ENCODE measurements at regions not wholly inside any gene's neighbourhood (a gene's known extent, or its start where the extent isn't known, plus 50 kb on each side); places are given as distances from the start of the nearest gene placed in this dataset.
A peak's percentile ranks its signal among the peaks of the same experiment; 100 is the strongest.

GRCh38 chr9:27924502-27924901 is 351.2 kb upstream of the C9orf72 start:
- DNase-seq = no peak

GRCh38 chr9:27925815-27926214 is 352.5 kb upstream of the C9orf72 start:
- no peak for DNase-seq

DNA sequence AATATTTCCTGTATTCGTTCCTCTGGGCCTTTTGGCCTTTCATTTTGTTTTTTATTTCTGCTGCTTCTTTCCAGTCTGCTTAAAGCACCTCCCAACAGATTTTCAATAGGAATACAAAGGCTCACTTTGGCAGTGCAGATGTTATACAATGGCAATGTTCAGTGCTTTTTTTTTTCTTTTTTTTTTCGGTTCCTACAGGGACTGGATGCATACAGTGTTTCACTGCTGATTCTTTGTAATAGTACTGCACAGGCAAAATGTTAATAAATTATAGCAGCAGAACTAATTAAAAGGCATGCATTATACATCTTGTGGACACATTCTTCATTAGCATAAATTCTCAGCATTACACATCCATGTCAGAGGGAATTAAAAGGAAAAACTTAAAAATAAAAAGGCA is 356.6 kb upstream of the C9orf72 start:
- no peak for DNase-seq

DNA sequence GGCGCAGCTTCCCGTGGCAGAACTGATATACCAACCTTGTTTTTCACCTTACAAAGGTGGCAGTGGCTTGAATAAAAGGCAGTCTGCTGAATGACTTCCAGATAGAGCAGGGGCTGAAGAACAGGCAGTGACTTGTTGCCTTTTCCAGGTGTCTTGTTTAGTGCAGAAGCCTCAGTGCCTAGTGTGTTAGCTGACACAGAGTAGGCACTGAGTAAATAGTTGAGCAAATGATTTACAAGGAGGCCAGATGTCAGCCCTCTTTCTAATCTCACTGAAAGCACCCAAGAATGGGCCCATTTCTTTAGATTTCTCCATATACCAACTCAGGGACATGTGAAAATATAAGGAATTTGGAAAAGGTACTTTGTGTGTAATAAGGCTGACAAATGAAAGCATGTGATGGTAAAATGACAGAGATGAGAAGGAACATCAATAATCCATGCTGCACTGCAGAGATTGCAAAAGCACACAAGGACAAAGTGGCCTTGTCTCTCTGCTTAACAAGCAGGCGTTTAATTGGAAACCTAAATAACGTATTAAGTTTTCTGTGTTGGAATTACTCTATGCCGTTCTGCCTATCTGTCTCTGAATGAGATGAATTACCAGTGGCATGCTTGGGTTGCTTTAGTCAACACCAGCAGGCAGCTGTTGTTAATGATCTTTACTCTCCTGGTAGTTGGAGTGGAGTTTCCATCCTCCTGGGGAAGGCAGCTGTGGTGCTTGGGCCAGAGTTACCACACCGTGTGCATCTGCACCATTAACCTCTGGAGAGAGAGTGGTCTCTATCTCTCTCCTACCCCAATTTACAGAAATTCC is 360.1 kb upstream of the C9orf72 start:
- DNase-seq = no peak

- DNase-seq = no peak
Observed at GRCh38 chr9:27934471-27934870, 361.2 kb upstream of the C9orf72 start.

- DNase-seq = no peak
Observed at GRCh38 chr9:27939186-27939585, 365.9 kb upstream of the C9orf72 start.

DNA sequence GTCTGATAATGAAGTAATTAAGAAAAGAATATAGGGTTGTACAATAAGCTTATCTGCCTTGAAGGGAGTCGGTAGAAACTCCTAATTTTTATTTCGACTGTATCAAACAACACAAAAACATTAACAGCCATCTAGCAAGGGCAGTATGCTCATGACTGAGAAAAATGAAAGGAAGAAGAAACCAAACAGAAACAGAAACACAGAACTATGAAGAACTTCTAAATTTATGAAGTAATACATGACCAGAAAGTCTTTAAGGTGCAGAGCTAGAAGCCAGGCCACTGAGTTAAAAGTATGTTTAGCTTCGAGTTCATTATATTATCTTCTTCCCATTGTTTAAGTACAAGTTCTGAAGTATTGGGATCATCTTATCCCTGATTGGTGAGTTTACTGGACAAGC is 367.3 kb upstream of the C9orf72 start:
- DNase-seq = no peak

- no peak for DNase-seq
Observed at GRCh38 chr9:27943501-27943900, 370.2 kb upstream of the C9orf72 start.

DNA sequence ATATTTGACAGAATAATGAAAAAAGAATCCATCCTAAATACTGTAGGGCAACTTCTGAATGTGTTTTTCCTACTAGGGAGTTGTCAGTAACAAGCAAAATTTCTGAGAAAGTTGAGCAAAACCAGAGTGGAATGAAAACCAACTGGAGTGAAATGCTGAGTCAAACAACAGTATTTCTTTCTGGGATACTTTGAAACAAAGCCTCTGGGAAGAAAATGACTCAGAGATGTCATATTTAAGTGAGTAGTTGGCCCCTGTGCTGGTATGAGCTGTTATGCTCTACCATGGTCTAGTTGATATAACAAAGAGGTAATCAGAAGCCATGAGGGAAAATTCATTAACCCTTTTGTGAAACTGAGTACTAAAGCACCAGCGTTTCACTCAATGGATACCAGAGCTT is 372.1 kb upstream of the C9orf72 start:
- DNase-seq = no peak

DNA sequence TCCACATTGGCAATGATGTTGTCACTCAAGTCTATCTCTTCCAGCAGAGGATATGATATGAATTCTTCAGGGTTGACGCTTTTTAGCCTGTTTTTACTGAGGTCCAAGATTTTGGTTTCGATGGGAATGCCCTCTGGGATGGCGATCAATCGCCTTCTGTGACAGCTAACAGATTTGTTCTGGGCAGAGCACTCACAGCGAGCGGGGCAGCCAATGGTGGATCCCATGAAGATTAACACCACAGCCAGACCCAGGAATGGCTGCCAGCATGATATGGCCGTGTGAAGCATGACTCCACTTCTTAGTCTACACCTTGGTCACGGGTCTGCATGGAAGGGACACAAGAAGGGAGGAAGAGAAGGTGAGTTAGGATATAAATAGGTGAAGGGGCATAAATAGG is 377.1 kb upstream of the C9orf72 start:
- no peak for DNase-seq

- no peak for DNase-seq
Observed at GRCh38 chr9:27954858-27955257, 381.6 kb upstream of the C9orf72 start.

DNA sequence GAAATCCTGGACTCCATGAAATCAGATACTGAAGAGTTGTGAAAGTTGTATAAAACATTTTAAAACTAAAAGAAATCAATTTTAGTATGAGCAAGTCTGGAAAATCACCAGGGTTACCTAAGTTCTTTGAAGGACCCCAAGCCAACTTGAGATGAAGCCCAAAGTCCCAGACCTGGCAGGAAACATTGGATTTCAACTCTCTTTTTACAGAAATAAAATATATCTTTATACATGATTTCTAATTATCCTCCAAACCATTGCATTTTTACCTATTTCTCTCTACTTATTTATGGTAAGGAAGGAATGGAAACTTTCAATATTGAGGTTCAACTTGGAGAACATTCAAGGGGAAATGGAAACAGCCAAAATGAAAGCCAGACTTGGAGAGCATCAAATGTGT is 390.6 kb upstream of the C9orf72 start:
- peak; percentile 58 for DNase-seq

DNA sequence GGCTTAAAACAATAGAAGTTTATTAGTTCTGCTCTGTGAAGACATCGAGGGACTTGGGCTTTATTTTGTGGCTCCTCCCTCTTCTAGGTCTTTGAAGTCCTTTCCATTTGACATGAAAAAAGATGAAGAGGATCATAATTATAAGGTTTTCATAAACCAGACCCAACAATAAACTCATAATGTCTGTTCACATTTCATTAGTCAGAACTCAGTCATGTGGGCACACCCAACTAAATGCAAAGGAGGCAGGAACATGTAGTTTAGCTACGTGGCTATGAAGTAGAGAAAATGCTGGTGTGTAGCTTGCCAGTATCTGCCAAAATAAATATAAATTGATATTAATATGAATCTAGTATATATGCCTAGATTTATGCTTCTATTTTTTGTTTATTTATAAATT is 393.9 kb upstream of the C9orf72 start:
- no peak for DNase-seq

DNA sequence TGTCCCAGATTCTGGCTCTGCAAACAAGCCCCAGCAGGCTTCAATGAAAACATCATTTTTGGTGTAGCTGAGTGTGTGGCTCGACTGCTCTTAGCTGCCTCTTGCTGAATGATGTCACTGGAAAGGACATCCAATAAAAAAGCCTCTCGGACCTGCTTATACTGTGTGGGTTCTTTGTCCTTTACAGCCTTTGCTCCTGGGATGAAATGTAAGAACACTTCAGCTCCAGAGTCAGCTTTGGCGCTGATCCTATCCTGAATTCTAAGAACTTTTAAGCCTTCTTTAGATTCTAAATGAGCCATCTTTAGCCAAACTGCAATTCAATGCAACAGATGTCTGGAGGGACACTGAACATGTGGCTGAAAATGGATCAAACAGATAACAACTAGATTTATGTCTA is 404.6 kb upstream of the C9orf72 start:
- DNase-seq = no peak

GRCh38 chr9:27985714-27986113 is 412.4 kb upstream of the C9orf72 start:
- no peak for DNase-seq

DNA sequence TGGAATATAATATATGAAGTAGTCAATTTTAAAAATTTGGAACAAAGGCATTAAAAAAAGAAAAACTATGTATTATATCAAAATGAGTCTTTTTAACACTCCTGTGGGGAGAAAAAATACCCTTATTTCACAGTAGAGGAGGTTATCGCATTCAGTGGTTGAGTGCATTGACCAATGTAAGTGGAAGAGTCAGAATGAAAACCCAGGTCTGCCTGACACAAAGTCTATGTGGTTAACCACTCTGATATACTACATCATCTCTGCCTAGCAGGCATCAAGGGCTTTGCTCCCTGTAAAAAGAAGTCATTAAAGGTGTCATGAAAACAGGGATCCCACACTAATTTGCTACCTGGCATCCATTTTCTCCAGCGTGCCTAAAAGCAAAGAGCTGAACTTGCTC is 417.2 kb upstream of the C9orf72 start:
- DNase-seq = no peak

DNA sequence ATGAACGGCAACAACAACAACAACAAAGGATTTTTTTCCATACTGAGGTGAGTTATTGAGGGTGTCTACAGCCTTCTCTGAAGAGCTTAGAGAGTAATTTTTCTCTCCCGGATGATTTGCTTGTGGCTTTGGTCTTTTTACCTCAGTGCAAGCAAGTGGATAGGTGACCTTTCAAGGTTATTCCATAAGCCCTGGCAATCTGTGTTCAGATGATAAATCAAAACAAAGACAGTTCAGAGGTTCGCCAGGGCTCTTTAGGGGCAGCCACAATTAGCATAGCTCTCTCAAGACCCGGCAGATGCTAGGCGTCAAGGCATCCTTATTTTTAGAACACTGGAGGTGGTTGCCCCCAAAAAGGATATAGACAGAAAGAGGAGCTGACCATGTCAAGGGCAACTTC is 417.9 kb upstream of the C9orf72 start:
- DNase-seq = no peak

DNA sequence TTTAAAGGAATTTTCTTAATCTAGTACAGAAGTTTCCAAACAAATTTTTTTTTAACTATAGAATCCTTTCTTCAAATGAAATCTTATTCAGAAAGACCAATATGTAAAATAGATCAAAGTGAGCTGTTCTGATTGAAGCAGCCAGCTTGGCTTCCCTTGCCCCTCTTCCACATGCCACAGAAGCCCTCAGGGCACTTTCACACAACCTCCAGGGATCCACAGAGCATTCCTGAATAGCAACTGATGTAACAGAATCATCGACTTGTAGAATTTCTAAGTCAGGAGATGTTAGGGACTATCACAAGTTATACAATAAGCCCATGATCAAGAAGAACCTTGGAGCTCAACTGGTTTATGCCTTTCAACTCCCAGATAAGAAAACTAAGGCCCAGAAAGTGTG is 427.8 kb upstream of the C9orf72 start:
- no peak for DNase-seq

DNA sequence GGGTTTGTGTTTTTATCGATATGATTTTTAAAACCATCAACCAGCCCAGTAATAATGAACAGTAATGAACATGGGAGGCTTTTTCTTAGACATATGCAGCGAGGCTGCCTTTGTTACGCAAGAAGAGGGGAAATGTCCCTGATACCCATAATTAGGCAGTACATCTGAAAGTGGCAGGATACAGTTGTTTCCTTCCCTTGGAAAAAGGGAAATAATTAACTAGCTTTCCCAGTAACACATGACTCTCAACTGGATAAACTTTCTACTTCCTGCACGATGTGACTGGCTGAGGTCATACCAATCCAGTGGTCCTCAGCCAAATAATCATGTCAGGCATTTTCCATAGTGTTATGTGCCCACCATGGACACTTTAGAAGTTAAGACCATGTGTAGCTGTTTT is 431.6 kb upstream of the C9orf72 start:
- no peak for DNase-seq

GRCh38 chr9:28005779-28006178 is 432.5 kb upstream of the C9orf72 start:
- DNase-seq = no peak

- DNase-seq = no peak
Observed at GRCh38 chr9:28007097-28007817, 434.0 kb upstream of the C9orf72 start.

GRCh38 chr9:28014212-28014611 is 440.9 kb upstream of the C9orf72 start:
- no peak for DNase-seq

GRCh38 chr9:28024676-28025075 is 451.4 kb upstream of the C9orf72 start:
- DNase-seq = no peak

DNA sequence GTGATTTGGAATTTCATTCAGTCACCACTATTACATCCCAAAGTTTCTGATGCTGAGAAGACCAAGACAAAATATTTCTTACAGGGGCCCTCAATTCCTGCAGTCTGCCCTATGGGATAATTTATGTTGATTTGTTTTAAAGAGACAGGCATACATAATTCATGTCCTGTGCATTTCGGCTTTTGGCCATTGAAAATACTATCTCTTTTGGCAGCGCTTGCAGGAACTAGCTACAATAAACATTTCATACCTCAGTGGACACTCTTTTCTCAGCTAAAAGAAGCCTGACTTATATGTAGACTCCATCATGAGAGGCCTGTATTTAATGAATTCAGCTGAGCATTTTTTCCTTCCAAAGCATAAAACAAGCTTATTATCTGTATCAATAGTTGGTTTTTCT is 451.9 kb upstream of the C9orf72 start:
- DNase-seq = no peak
